AG04450 (cell line): ENCODE measurements at regions not wholly inside any gene's neighbourhood (a gene's known extent, or its start where the extent isn't known, plus 50 kb on each side); places are given as distances from the start of the nearest gene placed in this dataset.
"Not testable (repeated sequence)": the region's sequence is repeated elsewhere in the genome, so short reads cannot be mapped to it uniquely, and the experiment has no call there.

Experiments used
- CTCF ChIA-PET: fragments of 300-600, 350-600 bp; formaldehyde crosslinking; extraction: SDS; loops from one replicate; lab custom pipeline; 2022; ENCODE audit warnings: antibody characterized with exemption, inconsistent platforms; lab: Charles Lee
- POLR2A ChIA-PET: fragments of 350-600 bp; formaldehyde crosslinking; extraction: SDS; loops from one replicate; lab custom pipeline; 2021; ENCODE audit warnings: antibody characterized with exemption, inconsistent platforms; lab: Yijun Ruan, JAX
- DNase-seq: peaks from one replicate; pipeline ENCODE4 v3.0.0-alpha.2; 2011; ENCODE audit warnings: low read depth, low spot score
- H3K27ac ChIP-seq: one replicate; pipeline ENCODE4 v1.5.1; 2012; ENCODE audit warnings: low read depth, low read length, control low read depth
- H3K27me3 ChIP-seq: one replicate; pipeline ENCODE4 v1.6.0; 2012; ENCODE audit warnings: low read length; ENCODE audit not compliant: control insufficient read depth, insufficient read depth
- H3K4me3 ChIP-seq: 2 replicates; pipeline ENCODE4 v1.5.1; 2011; ENCODE audit warnings: mild to moderate bottlenecking, low read depth, low read length, control low read depth
- H3K9me3 ChIP-seq: 2 replicates; pipeline ENCODE4 v1.5.1; 2012; ENCODE audit warnings: low read length; ENCODE audit not compliant: control insufficient read depth, insufficient read depth
- CTCF ChIP-seq: IDR thresholded peaks from 2 replicates; pipeline ENCODE4 v1.5.1; 2011; ENCODE audit warnings: low read depth, low read length, control low read depth, inconsistent platforms

GRCh38 chr3:163364717-163365116 is 1713.6 kb downstream of the SI start:
- TF ChIP-seq CTCF, result no peak
- no peak for DNase-seq
- Histone ChIP-seq H3K9me3 (peaks cover 7% of the 10 kb centered on the region), H3K27ac (no peak overlapping the region), H3K4me3 (no peak overlapping the region), H3K27me3 (no peaks in the 10 kb centered on the region)
- CTCF ChIA-PET, result no interaction called here
- POLR2A ChIA-PET, result no interaction called here

- Histone ChIP-seq H3K4me3 (no peak overlapping the region), H3K27ac (no peak overlapping the region), H3K27me3 (no peaks in the 10 kb centered on the region), H3K9me3 (peaks cover 4% of the 10 kb centered on the region; the same call in 1 of the 2 replicates)
- DNase-seq, result no peak
- no peak for TF ChIP-seq CTCF
- ChIA-PET CTCF (no interaction called here), POLR2A (no interaction called here)
Observed at GRCh38 chr3:163362151-163362550, 1716.1 kb downstream of the SI start.

GRCh38 chr3:163361357-163361878 is 1716.9 kb downstream of the SI start:
- DNase-seq, H3K27me3 ChIP-seq, POLR2A ChIA-PET, H3K9me3 ChIP-seq, H3K4me3 ChIP-seq, H3K27ac ChIP-seq, CTCF ChIA-PET: not testable (repeated sequence)

GRCh38 chr3:163347944-163348343 is 1730.4 kb downstream of the SI start:
- Histone ChIP-seq H3K27ac (no peak overlapping the region), H3K4me3 (no peak overlapping the region), H3K27me3 (no peaks in the 10 kb centered on the region), H3K9me3 (no peaks in the 10 kb centered on the region)
- CTCF ChIA-PET, result no interaction called here
- POLR2A ChIA-PET, result no interaction called here
- TF ChIP-seq CTCF, result no peak
- no peak for DNase-seq

- ChIA-PET CTCF (no interaction called here), POLR2A (no interaction called here)
- Histone ChIP-seq H3K27ac (no peak overlapping the region), H3K27me3 (no peaks in the 10 kb centered on the region), H3K4me3 (no peak overlapping the region), H3K9me3 (peaks cover 7% of the 10 kb centered on the region; the same call in 1 of the 2 replicates)
- TF ChIP-seq CTCF, result no peak
- DNase-seq, result no peak
Observed at GRCh38 chr3:163335429-163335828, 1742.9 kb downstream of the SI start.

GRCh38 chr3:163328680-163329079 is 1749.6 kb downstream of the SI start:
- Histone ChIP-seq H3K27ac (no peak overlapping the region), H3K9me3 (peaks cover 15% of the 10 kb centered on the region; the same call in 1 of the 2 replicates), H3K4me3 (no peak overlapping the region), H3K27me3 (no peaks in the 10 kb centered on the region)
- TF ChIP-seq CTCF, result no peak
- ChIA-PET CTCF (no interaction called here), POLR2A (no interaction called here)
- no peak for DNase-seq
